ENCODE measurements at regions not wholly inside any gene's neighbourhood (a gene's known extent, or its start where the extent isn't known, plus 50 kb on each side); places are given as distances from the start of the nearest gene placed in this dataset.

DNA sequence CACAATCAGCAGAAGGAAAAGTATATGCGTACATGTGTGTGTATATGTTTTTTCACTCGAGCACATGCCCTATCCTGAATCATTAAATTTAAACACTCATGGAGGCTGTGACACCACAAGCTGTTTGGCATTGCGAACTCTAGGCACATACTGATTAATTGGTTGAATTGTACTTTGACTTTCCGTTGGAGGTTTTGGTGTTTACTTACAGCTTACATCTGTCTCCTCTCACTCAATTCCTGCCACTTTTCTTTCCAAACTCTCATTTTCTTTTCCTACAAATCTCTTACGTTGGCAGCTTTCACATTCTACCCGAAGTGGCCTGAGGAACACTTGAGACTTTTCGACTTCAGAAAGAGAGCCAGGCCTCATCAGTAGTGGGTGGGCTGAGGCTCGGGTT lies 434.1 kb upstream of the SEMA6D start:
- TF ChIP-seq, protein P1, sequence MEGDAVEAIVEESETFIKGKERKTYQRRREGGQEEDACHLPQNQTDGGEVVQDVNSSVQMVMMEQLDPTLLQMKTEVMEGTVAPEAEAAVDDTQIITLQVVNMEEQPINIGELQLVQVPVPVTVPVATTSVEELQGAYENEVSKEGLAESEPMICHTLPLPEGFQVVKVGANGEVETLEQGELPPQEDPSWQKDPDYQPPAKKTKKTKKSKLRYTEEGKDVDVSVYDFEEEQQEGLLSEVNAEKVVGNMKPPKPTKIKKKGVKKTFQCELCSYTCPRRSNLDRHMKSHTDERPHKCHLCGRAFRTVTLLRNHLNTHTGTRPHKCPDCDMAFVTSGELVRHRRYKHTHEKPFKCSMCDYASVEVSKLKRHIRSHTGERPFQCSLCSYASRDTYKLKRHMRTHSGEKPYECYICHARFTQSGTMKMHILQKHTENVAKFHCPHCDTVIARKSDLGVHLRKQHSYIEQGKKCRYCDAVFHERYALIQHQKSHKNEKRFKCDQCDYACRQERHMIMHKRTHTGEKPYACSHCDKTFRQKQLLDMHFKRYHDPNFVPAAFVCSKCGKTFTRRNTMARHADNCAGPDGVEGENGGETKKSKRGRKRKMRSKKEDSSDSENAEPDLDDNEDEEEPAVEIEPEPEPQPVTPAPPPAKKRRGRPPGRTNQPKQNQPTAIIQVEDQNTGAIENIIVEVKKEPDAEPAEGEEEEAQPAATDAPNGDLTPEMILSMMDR (IDR thresholded peaks at IDR 0.05; ENCODE audit: insufficient read depth, low read length, poor library complexity, severe bottlenecking) = no peak
- no peak for TF ChIP-seq EZH2phosphoT487 (conservative IDR thresholded peaks at IDR 0.05; ENCODE audit: low read length)

Measured in SU-DHL-6 (cell line).